Nephron progenitor cell (in vitro differentiated cells): ENCODE measurements at regions not wholly inside any gene's neighbourhood (a gene's known extent, or its start where the extent isn't known, plus 50 kb on each side); places are given as distances from the start of the nearest gene placed in this dataset.
A peak's percentile ranks its signal among the peaks of the same experiment; 100 is the strongest.

ENCODE experiments used
- DNase-seq: peaks from one replicate; pipeline ENCODE4 v3.0.0; 2021
- H3K27ac Mint-ChIP-seq: 2 replicates; pipeline ENCODE4 v1.8.0; 2021; ENCODE audit warnings: mild to moderate bottlenecking, moderate library complexity, mixed read lengths
- H3K27me3 Mint-ChIP-seq: 2 replicates; pipeline ENCODE4 v1.8.0; 2021; ENCODE audit warnings: mild to moderate bottlenecking, low read depth, mixed read lengths; ENCODE audit not compliant: poor library complexity
- H3K36me3 Mint-ChIP-seq: 2 replicates; pipeline ENCODE4 v1.8.0; 2021; ENCODE audit warnings: low read depth, mixed read lengths
- H3K4me1 Mint-ChIP-seq: 2 replicates; pipeline ENCODE4 v1.8.0; 2021; ENCODE audit warnings: mixed read lengths
- H3K4me3 Mint-ChIP-seq: 2 replicates; pipeline ENCODE4 v1.8.0; 2021; ENCODE audit warnings: mild to moderate bottlenecking, moderate library complexity, mixed read lengths
- H3K9me3 Mint-ChIP-seq: 2 replicates; pipeline ENCODE4 v1.8.0; 2021; ENCODE audit warnings: mild to moderate bottlenecking, moderate library complexity, mixed read lengths
- CTCF ChIP-seq: fragments of 200-600 bp; sonication (generic); IDR thresholded peaks from 2 replicates; pipeline ENCODE4 v1.5.0; 2021; ENCODE audit warnings: antibody characterized with exemption

- Mint-ChIP-seq H3K9me3 (no peaks in the 10 kb centered on the region), H3K4me1 (no peaks in the 10 kb centered on the region), H3K36me3 (no peaks in the 10 kb centered on the region), H3K27me3 (peaks cover 2% of the 10 kb centered on the region), H3K27ac (no peak overlapping the region), H3K4me3 (peak overlapping the region; percentile 44)
- no peak for TF ChIP-seq CTCF
- DNase-seq: no peak
Observed at GRCh38 chr1:209405183-209405814, 178.2 kb upstream of the CAMK1G start.

- Mint-ChIP-seq H3K9me3 (no peaks in the 10 kb centered on the region), H3K27ac (no peak overlapping the region), H3K36me3 (no peaks in the 10 kb centered on the region), H3K27me3 (peaks cover 2% of the 10 kb centered on the region), H3K4me1 (peaks cover 1% of the 10 kb centered on the region), H3K4me3 (no peak overlapping the region)
- TF ChIP-seq CTCF: no peak
- DNase-seq: no peak
Observed at GRCh38 chr1:209406168-209406567, 177.3 kb upstream of the CAMK1G start.

- no peaks in the 10 kb centered on the region for H3K36me3 Mint-ChIP-seq
- no peak for DNase-seq
- no peaks in the 10 kb centered on the region for H3K9me3 Mint-ChIP-seq
- H3K27me3 Mint-ChIP-seq: peaks cover 3% of the 10 kb centered on the region
- TF ChIP-seq CTCF: no peak
- no peak overlapping the region for H3K4me3 Mint-ChIP-seq
- H3K4me1 Mint-ChIP-seq: peaks cover 6% of the 10 kb centered on the region
- no peak overlapping the region for H3K27ac Mint-ChIP-seq
Observed at GRCh38 chr1:209406595-209406994, 176.9 kb upstream of the CAMK1G start.

- Mint-ChIP-seq H3K36me3 (no peaks in the 10 kb centered on the region), H3K27ac (no peak overlapping the region), H3K9me3 (no peaks in the 10 kb centered on the region), H3K27me3 (peaks cover 11% of the 10 kb centered on the region), H3K4me1 (peaks cover 10% of the 10 kb centered on the region), H3K4me3 (no peak overlapping the region)
- TF ChIP-seq CTCF: no peak
- DNase-seq: no peak
Observed at GRCh38 chr1:209409780-209410179, 173.7 kb upstream of the CAMK1G start.

GRCh38 chr1:209411491-209411929 is 172.0 kb upstream of the CAMK1G start:
- peaks cover 18% of the 10 kb centered on the region for H3K4me1 Mint-ChIP-seq
- no peak overlapping the region for H3K4me3 Mint-ChIP-seq
- H3K27ac Mint-ChIP-seq: no peak overlapping the region
- peaks cover 16% of the 10 kb centered on the region for H3K27me3 Mint-ChIP-seq
- no peaks in the 10 kb centered on the region for H3K36me3 Mint-ChIP-seq
- DNase-seq: no peak
- no peaks in the 10 kb centered on the region for H3K9me3 Mint-ChIP-seq
- no peak for TF ChIP-seq CTCF

- Mint-ChIP-seq H3K36me3 (no peaks in the 10 kb centered on the region), H3K9me3 (no peaks in the 10 kb centered on the region), H3K4me3 (no peak overlapping the region), H3K27me3 (peaks cover 18% of the 10 kb centered on the region), H3K4me1 (peaks cover 21% of the 10 kb centered on the region), H3K27ac (no peak overlapping the region)
- no peak for DNase-seq
- TF ChIP-seq CTCF: no peak
Observed at GRCh38 chr1:209412036-209412435, 171.5 kb upstream of the CAMK1G start.
